ENCODE measurements at regions not wholly inside any gene's neighbourhood (a gene's known extent, or its start where the extent isn't known, plus 50 kb on each side); places are given as distances from the start of the nearest gene placed in this dataset.

DNA sequence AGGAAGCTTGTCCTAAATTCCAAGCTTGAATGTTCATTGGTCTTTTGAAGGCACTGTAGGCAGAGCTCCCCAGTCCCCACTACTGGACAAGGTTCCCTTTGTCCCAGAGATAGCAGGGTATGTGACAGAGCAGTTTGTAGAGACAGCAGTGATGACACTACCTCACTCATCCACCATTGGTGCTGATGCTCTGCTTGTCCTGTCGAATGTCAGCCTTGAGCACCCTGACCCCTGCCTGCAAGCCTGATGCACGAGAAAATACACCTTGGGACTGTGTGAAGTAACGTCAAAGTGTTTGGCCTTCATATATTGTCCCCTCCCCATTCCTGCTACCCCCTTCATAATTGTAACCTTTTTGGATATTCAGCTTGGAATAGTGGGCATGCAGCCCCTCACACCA is 188.9 kb upstream of the EOLA2 start:
- H3K23me2 ChIP-seq (ENCODE audit: insufficient read length, low read depth, low read length, poor library complexity, severe bottlenecking): no peaks in the 10 kb centered on the region
- no peak overlapping the region for H2BK20ac ChIP-seq (ENCODE audit: low read depth, low read length, poor library complexity, severe bottlenecking)
- H4K8ac ChIP-seq (replicated peaks; ENCODE audit: insufficient read length, low read depth, low read length): no peak overlapping the region
- H3K14ac ChIP-seq (ENCODE audit: insufficient read depth, low read length): no peak overlapping the region
- H4K5ac ChIP-seq (ENCODE audit: insufficient read length, low read depth, low read length): no peak overlapping the region
- H3T11ph ChIP-seq (ENCODE audit: low read length): no peak overlapping the region
- Mint-ChIP-seq H3K4me3 (no peak overlapping the region), H3K27me3 (ENCODE audit: low read depth) (peaks cover 4% of the 10 kb centered on the region; the same call in 1 of the 2 replicates), H3K4me1 (no peaks in the 10 kb centered on the region), H3K36me3 (ENCODE audit: insufficient read depth in 1 of 3, low read depth in 3 of 3) (0 out of 7 replicates have a peak, but pooled peaks cover 0 to 1% (median 0%) of the 10 kb centered on the region in 3 experiments), H3K9me3 (peaks cover 61 to 66% of the 10 kb centered on the region in 2 experiments), H3K27ac (no peak overlapping the region)
- H2BK12ac ChIP-seq (ENCODE audit: insufficient read length, low read depth, low read length): no peak overlapping the region
- no peak overlapping the region for H2AFZ ChIP-seq (ENCODE audit: low read length)
- H3K79me2 ChIP-seq (ENCODE audit: insufficient read depth, low read length): no peaks in the 10 kb centered on the region
- no peak overlapping the region for H2BK15ac ChIP-seq (ENCODE audit: low read depth, low read length)
- H3K9ac ChIP-seq (ENCODE audit: extremely low read depth, insufficient read length, low read length): no peak overlapping the region
- DNase-seq: no peak
- WGBS (ENCODE audit: extremely low coverage, insufficient read length, low lambda C conversion rate): no CpG with 5 or more reads among the region's 3 CpGs
- H3K18ac ChIP-seq (ENCODE audit: insufficient read length, low read depth, low read length): no peak overlapping the region
- TF ChIP-seq, protein P1, sequence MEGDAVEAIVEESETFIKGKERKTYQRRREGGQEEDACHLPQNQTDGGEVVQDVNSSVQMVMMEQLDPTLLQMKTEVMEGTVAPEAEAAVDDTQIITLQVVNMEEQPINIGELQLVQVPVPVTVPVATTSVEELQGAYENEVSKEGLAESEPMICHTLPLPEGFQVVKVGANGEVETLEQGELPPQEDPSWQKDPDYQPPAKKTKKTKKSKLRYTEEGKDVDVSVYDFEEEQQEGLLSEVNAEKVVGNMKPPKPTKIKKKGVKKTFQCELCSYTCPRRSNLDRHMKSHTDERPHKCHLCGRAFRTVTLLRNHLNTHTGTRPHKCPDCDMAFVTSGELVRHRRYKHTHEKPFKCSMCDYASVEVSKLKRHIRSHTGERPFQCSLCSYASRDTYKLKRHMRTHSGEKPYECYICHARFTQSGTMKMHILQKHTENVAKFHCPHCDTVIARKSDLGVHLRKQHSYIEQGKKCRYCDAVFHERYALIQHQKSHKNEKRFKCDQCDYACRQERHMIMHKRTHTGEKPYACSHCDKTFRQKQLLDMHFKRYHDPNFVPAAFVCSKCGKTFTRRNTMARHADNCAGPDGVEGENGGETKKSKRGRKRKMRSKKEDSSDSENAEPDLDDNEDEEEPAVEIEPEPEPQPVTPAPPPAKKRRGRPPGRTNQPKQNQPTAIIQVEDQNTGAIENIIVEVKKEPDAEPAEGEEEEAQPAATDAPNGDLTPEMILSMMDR (conservative IDR thresholded peaks at IDR 0.05): no peak
- no peak overlapping the region for H3K4ac ChIP-seq (ENCODE audit: low read depth, low read length)
- H4K20me1 ChIP-seq (ENCODE audit: control insufficient read depth, insufficient read depth, insufficient read length): no peaks in the 10 kb centered on the region
- no peaks in the 10 kb centered on the region for H3K4me1 ChIP-seq (ENCODE audit: insufficient read depth, low read length)
- no peak overlapping the region for H2AK5ac ChIP-seq (ENCODE audit: insufficient read length, low read length)
- H2BK120ac ChIP-seq (ENCODE audit: low read depth, low read length, poor library complexity, severe bottlenecking): no peak overlapping the region
- no peaks in the 10 kb centered on the region for H3K79me1 ChIP-seq (ENCODE audit: insufficient read depth, low read depth, low read length, poor library complexity, severe bottlenecking)
- H3K23ac ChIP-seq (ENCODE audit: insufficient read length, low read depth, low read length): no peak overlapping the region
- no peak overlapping the region for H3K56ac ChIP-seq (ENCODE audit: insufficient read length, low read depth, low read length)
- no peak overlapping the region for H3K27ac ChIP-seq (ENCODE audit: insufficient read length, low read depth, low read length)
- no peak overlapping the region for H4K91ac ChIP-seq (ENCODE audit: insufficient read length, low read depth, low read length)
- no peak overlapping the region for H3K4me2 ChIP-seq (ENCODE audit: insufficient read depth, insufficient read length, low read length)
- peaks cover 18% of the 10 kb centered on the region for H3K9me3 ChIP-seq (ENCODE audit: control insufficient read depth, low read depth, low read length)
- H3K27me3 ChIP-seq (ENCODE audit: insufficient read depth, low read length): no peaks in the 10 kb centered on the region
- H2BK5ac ChIP-seq (ENCODE audit: insufficient read length, low read length): no peak overlapping the region
